A549 (cell line): ENCODE measurements at regions not wholly inside any gene's neighbourhood (a gene's known extent, or its start where the extent isn't known, plus 50 kb on each side); places are given as distances from the start of the nearest gene placed in this dataset.

ENCODE experiments used
- ATAC-seq, 2 experiments: fragments of 200-7000 bp in 1 of 2; fragments of >200 bp in 1 of 2; cut with Nextera tagmentation in 1 of 2; cut with Tn5 transposase in 1 of 2; 3 replicates each; pipeline versions ENCODE4 v1.8.0 to v1.9.1; 2018 to 2020; ENCODE audit warnings: mild to moderate bottlenecking in 1 of 2, moderate library complexity in 1 of 2
- CTCF ChIA-PET: fragments of 300-600 bp; sonication (Branson Sonifier 250); formaldehyde crosslinking; extraction: SDS; loops from one replicate; lab custom pipeline; 2021; ENCODE audit warnings: antibody characterized with exemption, inconsistent platforms; lab: Yijun Ruan, JAX
- POLR2A ChIA-PET: fragments of 350-600 bp; formaldehyde crosslinking; extraction: SDS; loops from one replicate; lab custom pipeline; 2021; ENCODE audit warnings: antibody characterized with exemption, inconsistent platforms; lab: Yijun Ruan, JAX
- DNase-seq, 2 experiments: peaks; one replicate each; pipeline versions ENCODE4 v3.0.0 to v3.0.0-alpha.2; 2011 to 2016; ENCODE audit warnings: low read depth in 1 of 2, low spot score in 1 of 2
- FAIRE-seq: peaks from 2 replicates; lab custom pipeline; 2011; peaks lifted over from hg19 to GRCh38; lab: Jason Lieb, UNC
- H3K27ac ChIP-seq, 2 experiments: fragments of >200 bp; sonication (Bioruptor Twin); formaldehyde crosslinking; 3 replicates each; pipeline ENCODE4 v1.5.1; 2016 to 2017
- H3K4me1 ChIP-seq: fragments of >200 bp; sonication (Bioruptor Twin); formaldehyde crosslinking; 3 replicates; pipeline ENCODE4 v1.6.1; 2016
- H3K4me2 ChIP-seq: fragments of >200 bp; sonication (Bioruptor Twin); formaldehyde crosslinking; 3 replicates; pipeline ENCODE4 v1.6.1; 2016
- H3K4me3 ChIP-seq: fragments of >200 bp; sonication (Bioruptor Twin); formaldehyde crosslinking; 3 replicates; pipeline ENCODE4 v1.5.1; 2016
- H3K9me3 ChIP-seq: fragments of >200 bp; sonication (Bioruptor Twin); formaldehyde crosslinking; 3 replicates; pipeline ENCODE4 v1.6.1; 2016
- CBX2 ChIP-seq: fragments of 200-600 bp; sonication (generic); IDR thresholded peaks from 2 replicates; pipeline ENCODE4 v1.6.1; 2016; ENCODE audit warnings: low read depth, mild to moderate bottlenecking, borderline replicate concordance
- CBX8 ChIP-seq: fragments of 200-600 bp; sonication (generic); IDR thresholded peaks from 2 replicates; pipeline ENCODE4 v1.6.1; 2016
- CEBPB ChIP-seq, 2 experiments: fragments of >200 bp in 1 of 2; sonication (Bioruptor Twin) in 1 of 2; formaldehyde crosslinking in 1 of 2; IDR thresholded peaks; 2 replicates each; pipeline ENCODE4 v1.6.1; 2012 to 2016
- CHD2 ChIP-seq: fragments of 150-350 bp; IDR thresholded peaks from 2 replicates; pipeline ENCODE4 v1.6.1; 2014; ENCODE audit warnings: low read length; ENCODE audit not compliant: partially characterized antibody
- EHF ChIP-seq: fragments of 250-450 bp; sonication (Bioruptor Pico); IDR thresholded peaks from 2 replicates; pipeline ENCODE4 v1.5.0; 2020; ENCODE audit warnings: mild to moderate bottlenecking
- EP300 ChIP-seq, 2 experiments: fragments of >200 bp; sonication (Bioruptor Twin); formaldehyde crosslinking; IDR thresholded peaks; 2 replicates in 1 of 2; 3 replicates in 1 of 2; pipeline ENCODE4 v1.6.1; 2016 to 2017
- ESRRA ChIP-seq: fragments of 150-350 bp; IDR thresholded peaks from 2 replicates; pipeline ENCODE4 v1.6.1; 2014; ENCODE audit warnings: mild to moderate bottlenecking, low read length, borderline replicate concordance
- FOXS1 ChIP-seq: fragments of 250-450 bp; sonication (Bioruptor Pico); IDR thresholded peaks from 2 replicates; pipeline ENCODE4 v1.5.0; 2020; ENCODE audit warnings: mild to moderate bottlenecking, moderate library complexity
- HOXB13 ChIP-seq: fragments of 250-450 bp; sonication (Bioruptor Pico); IDR thresholded peaks from 2 replicates; pipeline ENCODE4 v1.5.0; 2020; ENCODE audit warnings: low read depth, mild to moderate bottlenecking, moderate library complexity
- HOXB5 ChIP-seq: fragments of 250-450 bp; sonication (Bioruptor Pico); IDR thresholded peaks from 2 replicates; pipeline ENCODE4 v1.5.0; 2020; ENCODE audit warnings: mild to moderate bottlenecking, moderate library complexity
- JUN ChIP-seq, 2 experiments: fragments of >200 bp; sonication (Bioruptor Twin); formaldehyde crosslinking; IDR thresholded peaks; 2 replicates in 1 of 2; 3 replicates in 1 of 2; pipeline ENCODE4 v1.6.1; 2016 to 2017
- NFE2L2 ChIP-seq: fragments of 150-350 bp; conservative IDR thresholded peaks from 2 replicates; pipeline ENCODE4 v1.6.1; 2014; ENCODE audit warnings: low read length
- NR3C1 ChIP-seq: fragments of >200 bp; sonication (Bioruptor Twin); formaldehyde crosslinking; IDR thresholded peaks from 3 replicates; pipeline ENCODE4 v1.6.1; 2017
- PHF8 ChIP-seq: fragments of 200-600 bp; sonication (generic); IDR thresholded peaks from 2 replicates; pipeline ENCODE4 v1.6.1; 2016; ENCODE audit warnings: low read depth, mild to moderate bottlenecking, antibody characterized with exemption, moderate library complexity, borderline replicate concordance
- POLR2A ChIP-seq: IDR thresholded peaks from 2 replicates; pipeline ENCODE4 v1.6.1; 2012; ENCODE audit warnings: mild to moderate bottlenecking, low read length
- RARB ChIP-seq: fragments of 250-450 bp; sonication (Bioruptor Pico); IDR thresholded peaks from 2 replicates; pipeline ENCODE4 v1.8.0; 2021; ENCODE audit warnings: mild to moderate bottlenecking, moderate library complexity
- RNF2 ChIP-seq: fragments of 200-600 bp; sonication (generic); IDR thresholded peaks from 2 replicates; pipeline ENCODE4 v1.6.1; 2016; ENCODE audit warnings: low read depth, mild to moderate bottlenecking, antibody characterized with exemption, moderate library complexity, borderline replicate concordance
- SMC3 ChIP-seq: fragments of >200 bp; sonication (Bioruptor Twin); formaldehyde crosslinking; IDR thresholded peaks from 3 replicates; pipeline ENCODE4 v1.6.1; 2018; ENCODE audit warnings: inconsistent platforms
- ZFP36 ChIP-seq: fragments of 450-650 bp; IDR thresholded peaks from 2 replicates; pipeline ENCODE4 v1.6.1; 2014; ENCODE audit warnings: borderline replicate concordance; ENCODE audit not compliant: partially characterized antibody
- ZSCAN20 ChIP-seq: fragments of 250-450 bp; sonication (Bioruptor Pico); IDR thresholded peaks from 2 replicates; pipeline ENCODE4 v1.8.0; 2022; ENCODE audit warnings: mild to moderate bottlenecking, moderate library complexity
- WGBS: methylation state at CpG from one replicate; pipeline ENCODE4 v1.1.6; 2017; ENCODE audit errors: missing lambda C conversion rate; 5-methylcytosine and 5-hydroxymethylcytosine counted together
- TF ChIP-seq, protein P1 (sequence below): fragments of 150-350 bp; IDR thresholded peaks from 2 replicates; pipeline ENCODE4 v1.6.1; 2014; ENCODE audit warnings: low read depth, mild to moderate bottlenecking, low read length
- TF ChIP-seq, protein P2 (sequence below): IDR thresholded peaks from 2 replicates; pipeline ENCODE4 v1.6.1; 2012; ENCODE audit warnings: low read depth, borderline replicate concordance
- TF ChIP-seq, protein P3 (sequence below): fragments of 250-450 bp; sonication (Bioruptor Pico); IDR thresholded peaks from 2 replicates; pipeline ENCODE4 v1.5.0; 2020; ENCODE audit warnings: low read depth, mild to moderate bottlenecking, moderate library complexity
- TF ChIP-seq, protein P4 (sequence below): fragments of 200-600 bp; sonication (generic); IDR thresholded peaks from 2 replicates; pipeline ENCODE4 v1.6.1; 2016; ENCODE audit warnings: antibody characterized with exemption, mild to moderate bottlenecking, moderate library complexity
- TF ChIP-seq, protein P5 (sequence below): fragments of >200 bp; sonication (Bioruptor Twin); formaldehyde crosslinking; IDR thresholded peaks from 3 replicates; pipeline ENCODE4 v1.6.1; 2016

DNA sequence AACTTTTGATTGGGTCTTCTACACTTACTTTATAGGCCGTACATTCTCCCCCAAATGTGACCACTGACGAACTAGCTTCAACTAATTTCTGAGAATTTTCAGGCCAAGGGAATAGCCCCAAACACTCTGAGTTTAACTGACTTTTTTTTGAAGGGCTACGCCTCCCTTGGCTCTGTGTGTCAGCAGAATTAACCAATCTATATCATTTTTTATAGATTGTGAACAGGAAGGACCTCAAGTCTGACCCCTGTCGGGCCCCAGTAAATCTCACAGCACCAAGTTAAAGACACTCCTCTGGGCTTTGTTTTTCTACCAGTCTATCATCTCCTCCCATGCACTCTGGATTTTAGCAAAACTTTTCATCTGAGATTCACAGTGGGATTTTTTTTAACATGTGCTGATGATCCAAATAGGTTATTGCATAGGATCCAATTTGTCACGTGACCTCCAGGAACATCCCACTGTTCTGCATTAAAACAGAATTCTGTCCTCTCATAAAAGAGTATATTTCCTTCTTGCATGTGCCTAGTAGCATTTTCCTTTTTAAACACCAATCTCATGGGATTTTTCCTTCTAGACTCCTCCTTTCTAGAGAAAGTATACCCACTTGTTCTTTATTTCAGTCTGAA lies 307.1 kb downstream of the OSR1 start:
- peaks cover 18% of the 10 kb centered on the region for H3K4me1 ChIP-seq
- CTCF ChIA-PET = interaction anchor here (1.2 kb wide), 1 partner anchor 11 kb away, joined by 3 read pairs; no protein-coding TSS in a partner anchor
- ATAC-seq (no peak), FAIRE-seq (no peak), DNase-seq (no peak)
- no peaks in the 10 kb centered on the region for H3K9me3 ChIP-seq
- POLR2A ChIA-PET = no interaction called here
- H3K4me3 ChIP-seq = no peak overlapping the region
- TF ChIP-seq CEBPB (IDR thresholded peaks at IDR 0.05) (no peak), FOXS1 (CRISPR knock-in tag) (no peak), RNF2 (no peak), ZSCAN20 (CRISPR knock-in tag) (no peak), POLR2A (no peak), JUN (IDR thresholded peaks at IDR 0.05) (no peak), EHF (CRISPR knock-in tag) (no peak), PHF8 (no peak), EP300 (IDR thresholded peaks at IDR 0.05) (no peak), NR3C1 (no peak), SMC3 (no peak), CBX2 (no peak), HOXB5 (CRISPR knock-in tag) (no peak), ZFP36 (no peak), HOXB13 (CRISPR knock-in tag) (no peak), RARB (CRISPR knock-in tag) (no peak)
- TF ChIP-seq, protein P1, sequence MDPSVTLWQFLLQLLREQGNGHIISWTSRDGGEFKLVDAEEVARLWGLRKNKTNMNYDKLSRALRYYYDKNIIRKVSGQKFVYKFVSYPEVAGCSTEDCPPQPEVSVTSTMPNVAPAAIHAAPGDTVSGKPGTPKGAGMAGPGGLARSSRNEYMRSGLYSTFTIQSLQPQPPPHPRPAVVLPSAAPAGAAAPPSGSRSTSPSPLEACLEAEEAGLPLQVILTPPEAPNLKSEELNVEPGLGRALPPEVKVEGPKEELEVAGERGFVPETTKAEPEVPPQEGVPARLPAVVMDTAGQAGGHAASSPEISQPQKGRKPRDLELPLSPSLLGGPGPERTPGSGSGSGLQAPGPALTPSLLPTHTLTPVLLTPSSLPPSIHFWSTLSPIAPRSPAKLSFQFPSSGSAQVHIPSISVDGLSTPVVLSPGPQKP = no peak
- TF ChIP-seq, protein P2, sequence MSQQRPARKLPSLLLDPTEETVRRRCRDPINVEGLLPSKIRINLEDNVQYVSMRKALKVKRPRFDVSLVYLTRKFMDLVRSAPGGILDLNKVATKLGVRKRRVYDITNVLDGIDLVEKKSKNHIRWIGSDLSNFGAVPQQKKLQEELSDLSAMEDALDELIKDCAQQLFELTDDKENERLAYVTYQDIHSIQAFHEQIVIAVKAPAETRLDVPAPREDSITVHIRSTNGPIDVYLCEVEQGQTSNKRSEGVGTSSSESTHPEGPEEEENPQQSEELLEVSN = no peak
- TF ChIP-seq, protein P3, sequence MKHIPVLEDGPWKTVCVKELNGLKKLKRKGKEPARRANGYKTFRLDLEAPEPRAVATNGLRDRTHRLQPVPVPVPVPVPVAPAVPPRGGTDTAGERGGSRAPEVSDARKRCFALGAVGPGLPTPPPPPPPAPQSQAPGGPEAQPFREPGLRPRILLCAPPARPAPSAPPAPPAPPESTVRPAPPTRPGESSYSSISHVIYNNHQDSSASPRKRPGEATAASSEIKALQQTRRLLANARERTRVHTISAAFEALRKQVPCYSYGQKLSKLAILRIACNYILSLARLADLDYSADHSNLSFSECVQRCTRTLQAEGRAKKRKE = no peak
- TF ChIP-seq, protein P4, sequence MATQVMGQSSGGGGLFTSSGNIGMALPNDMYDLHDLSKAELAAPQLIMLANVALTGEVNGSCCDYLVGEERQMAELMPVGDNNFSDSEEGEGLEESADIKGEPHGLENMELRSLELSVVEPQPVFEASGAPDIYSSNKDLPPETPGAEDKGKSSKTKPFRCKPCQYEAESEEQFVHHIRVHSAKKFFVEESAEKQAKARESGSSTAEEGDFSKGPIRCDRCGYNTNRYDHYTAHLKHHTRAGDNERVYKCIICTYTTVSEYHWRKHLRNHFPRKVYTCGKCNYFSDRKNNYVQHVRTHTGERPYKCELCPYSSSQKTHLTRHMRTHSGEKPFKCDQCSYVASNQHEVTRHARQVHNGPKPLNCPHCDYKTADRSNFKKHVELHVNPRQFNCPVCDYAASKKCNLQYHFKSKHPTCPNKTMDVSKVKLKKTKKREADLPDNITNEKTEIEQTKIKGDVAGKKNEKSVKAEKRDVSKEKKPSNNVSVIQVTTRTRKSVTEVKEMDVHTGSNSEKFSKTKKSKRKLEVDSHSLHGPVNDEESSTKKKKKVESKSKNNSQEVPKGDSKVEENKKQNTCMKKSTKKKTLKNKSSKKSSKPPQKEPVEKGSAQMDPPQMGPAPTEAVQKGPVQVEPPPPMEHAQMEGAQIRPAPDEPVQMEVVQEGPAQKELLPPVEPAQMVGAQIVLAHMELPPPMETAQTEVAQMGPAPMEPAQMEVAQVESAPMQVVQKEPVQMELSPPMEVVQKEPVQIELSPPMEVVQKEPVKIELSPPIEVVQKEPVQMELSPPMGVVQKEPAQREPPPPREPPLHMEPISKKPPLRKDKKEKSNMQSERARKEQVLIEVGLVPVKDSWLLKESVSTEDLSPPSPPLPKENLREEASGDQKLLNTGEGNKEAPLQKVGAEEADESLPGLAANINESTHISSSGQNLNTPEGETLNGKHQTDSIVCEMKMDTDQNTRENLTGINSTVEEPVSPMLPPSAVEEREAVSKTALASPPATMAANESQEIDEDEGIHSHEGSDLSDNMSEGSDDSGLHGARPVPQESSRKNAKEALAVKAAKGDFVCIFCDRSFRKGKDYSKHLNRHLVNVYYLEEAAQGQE = no peak
- no peak overlapping the region for H3K4me2 ChIP-seq
- WGBS = 90% methylated on average over 5 of the region's 5 CpGs
- H3K27ac ChIP-seq = no peak overlapping the region

DNA sequence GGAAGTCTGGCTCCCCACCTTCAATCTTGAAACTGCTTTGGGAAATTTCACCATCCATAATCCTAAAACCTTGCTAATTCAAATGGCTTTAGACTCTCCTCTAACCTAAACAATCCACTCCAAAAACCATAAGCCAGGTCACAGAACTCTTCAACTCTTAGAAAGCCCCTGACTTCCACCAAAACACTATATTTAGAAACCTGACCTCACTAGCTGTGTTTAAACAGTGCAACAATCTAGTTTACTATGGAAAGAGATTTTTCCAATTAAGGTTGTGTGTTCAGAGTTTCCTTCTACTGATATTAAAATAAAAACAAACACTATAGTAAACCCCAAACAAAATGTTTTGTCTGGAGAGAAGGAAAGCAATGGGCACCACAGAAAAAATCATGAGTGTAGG lies 308.1 kb downstream of the OSR1 start:
- ATAC-seq = no peak
- Histone ChIP-seq H3K9me3 (no peaks in the 10 kb centered on the region), H3K4me1 (peaks cover 18% of the 10 kb centered on the region), H3K4me2 (no peak overlapping the region), H3K27ac (peak overlapping the region in 1 of 2 experiments; percentile 54; a peak in 3 of 6 replicates), H3K4me3 (no peak overlapping the region)
- CTCF ChIA-PET = interaction anchor here (1.5 kb wide), 1 partner anchor 13 kb away, joined by 4 read pairs; no protein-coding TSS in a partner anchor
- no peak for DNase-seq
- no peak for FAIRE-seq
- TF ChIP-seq, protein P3 = no peak
- TF ChIP-seq ESRRA = no peak
- no peak for TF ChIP-seq NFE2L2
- TF ChIP-seq CBX8 = no peak
- no peak for TF ChIP-seq HOXB13 (CRISPR knock-in tag)
- TF ChIP-seq, protein P5, sequence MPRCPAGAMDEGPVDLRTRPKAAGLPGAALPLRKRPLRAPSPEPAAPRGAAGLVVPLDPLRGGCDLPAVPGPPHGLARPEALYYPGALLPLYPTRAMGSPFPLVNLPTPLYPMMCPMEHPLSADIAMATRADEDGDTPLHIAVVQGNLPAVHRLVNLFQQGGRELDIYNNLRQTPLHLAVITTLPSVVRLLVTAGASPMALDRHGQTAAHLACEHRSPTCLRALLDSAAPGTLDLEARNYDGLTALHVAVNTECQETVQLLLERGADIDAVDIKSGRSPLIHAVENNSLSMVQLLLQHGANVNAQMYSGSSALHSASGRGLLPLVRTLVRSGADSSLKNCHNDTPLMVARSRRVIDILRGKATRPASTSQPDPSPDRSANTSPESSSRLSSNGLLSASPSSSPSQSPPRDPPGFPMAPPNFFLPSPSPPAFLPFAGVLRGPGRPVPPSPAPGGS = no peak
- TF ChIP-seq RNF2 = no peak
- TF ChIP-seq CHD2 = no peak
- TF ChIP-seq, all 56 proteins: peak for 0
- POLR2A ChIA-PET = no interaction called here
